ENCODE measurements at regions not wholly inside any gene's neighbourhood (a gene's known extent, or its start where the extent isn't known, plus 50 kb on each side); places are given as distances from the start of the nearest gene placed in this dataset.

DNA sequence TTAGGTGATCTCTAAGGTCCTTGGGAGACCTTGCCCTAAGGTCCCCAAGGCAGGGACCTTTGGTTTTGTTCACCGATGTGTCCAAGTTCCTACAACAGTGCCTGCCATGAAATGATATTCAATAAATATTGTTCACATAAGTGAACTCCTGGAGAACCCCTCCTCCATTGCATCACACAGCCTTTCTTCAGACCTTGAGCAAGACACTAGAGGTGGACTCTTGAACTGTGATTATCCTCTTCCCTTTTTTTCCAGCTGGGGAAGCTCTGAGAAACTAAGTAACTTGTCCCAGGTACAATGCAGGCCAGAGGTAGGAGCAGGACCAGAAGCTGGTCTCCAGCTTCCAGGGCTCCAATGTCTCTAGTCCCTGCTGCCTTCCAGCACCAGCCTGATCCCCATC, 76.6 kb upstream of the LMO1 start:
- DNase-seq = no peak

DNA sequence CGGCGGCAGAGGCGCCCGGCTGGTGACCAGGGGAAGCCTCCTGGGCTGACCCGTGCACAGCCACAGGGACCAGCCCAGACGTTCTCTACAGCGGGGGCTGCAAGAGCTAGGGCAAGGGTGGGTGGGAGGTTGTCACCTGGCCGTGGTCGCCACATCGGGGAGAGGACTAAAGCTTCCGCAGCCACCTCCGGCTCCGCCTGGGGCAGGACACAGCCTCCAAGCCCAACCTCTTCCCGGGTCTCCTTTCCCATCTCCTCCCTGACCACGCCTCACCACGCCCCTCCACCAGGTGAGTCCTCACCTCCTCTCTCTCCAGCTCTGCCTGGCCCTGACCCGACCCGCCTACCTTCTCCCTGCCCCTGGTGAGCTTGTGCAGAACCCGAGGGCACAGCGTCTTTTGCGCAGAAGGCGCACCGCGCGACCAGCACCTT, 75.9 kb upstream of the LMO1 start:
- no peak for DNase-seq

DNA sequence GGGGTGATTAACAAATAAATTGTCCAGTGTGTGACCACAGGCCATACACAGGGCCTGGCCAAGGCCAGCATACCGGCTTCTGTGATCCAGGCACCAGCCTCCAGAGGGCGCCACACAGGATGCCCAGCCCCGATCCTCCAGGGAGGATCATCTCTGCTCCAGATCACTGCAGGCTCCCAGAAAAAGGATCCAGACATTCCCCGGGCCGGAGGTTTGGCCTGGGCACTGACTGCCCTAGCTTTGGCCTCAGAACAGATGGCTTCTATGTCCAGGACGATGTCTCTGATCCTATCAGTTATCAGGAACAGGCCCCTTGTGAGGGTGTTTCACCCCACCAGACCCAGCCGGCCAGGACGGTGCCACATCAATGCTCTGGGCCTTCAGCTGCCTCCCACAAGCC, 74.5 kb upstream of the LMO1 start:
- DNase-seq = peak; percentile 41

DNA sequence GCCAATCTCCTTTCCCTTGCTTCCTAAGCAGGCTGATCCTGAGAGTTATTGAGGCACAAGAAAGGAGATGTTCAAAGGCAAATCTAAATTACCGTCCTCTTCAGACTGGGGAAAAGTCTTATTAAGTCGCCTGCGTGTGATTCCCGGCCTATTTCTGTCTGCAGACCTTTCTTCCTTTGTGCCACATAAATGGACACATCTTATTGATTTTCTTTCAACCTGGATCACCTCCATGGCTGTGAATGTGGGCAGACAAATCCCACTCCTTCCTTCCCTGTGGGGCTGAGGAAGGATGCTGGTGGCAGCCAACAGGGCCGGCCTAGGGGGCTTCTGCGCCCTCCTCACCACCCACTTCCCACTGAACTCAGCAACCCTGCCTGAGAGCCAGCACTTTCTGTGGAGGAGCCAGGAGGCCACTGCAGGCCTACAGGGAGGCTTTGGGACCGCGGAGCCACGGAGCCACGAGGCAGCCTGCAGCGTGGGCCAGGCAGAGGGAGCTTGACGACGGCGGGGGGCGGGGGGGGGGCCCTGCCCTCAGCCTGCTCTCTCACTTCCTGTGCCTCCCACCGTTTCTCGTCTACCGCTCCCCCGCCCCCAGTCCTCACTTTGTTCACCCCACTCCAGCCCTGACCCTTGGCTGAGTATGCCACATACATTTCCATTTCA, 73.6 kb upstream of the LMO1 start:
- no peak for DNase-seq

DNA sequence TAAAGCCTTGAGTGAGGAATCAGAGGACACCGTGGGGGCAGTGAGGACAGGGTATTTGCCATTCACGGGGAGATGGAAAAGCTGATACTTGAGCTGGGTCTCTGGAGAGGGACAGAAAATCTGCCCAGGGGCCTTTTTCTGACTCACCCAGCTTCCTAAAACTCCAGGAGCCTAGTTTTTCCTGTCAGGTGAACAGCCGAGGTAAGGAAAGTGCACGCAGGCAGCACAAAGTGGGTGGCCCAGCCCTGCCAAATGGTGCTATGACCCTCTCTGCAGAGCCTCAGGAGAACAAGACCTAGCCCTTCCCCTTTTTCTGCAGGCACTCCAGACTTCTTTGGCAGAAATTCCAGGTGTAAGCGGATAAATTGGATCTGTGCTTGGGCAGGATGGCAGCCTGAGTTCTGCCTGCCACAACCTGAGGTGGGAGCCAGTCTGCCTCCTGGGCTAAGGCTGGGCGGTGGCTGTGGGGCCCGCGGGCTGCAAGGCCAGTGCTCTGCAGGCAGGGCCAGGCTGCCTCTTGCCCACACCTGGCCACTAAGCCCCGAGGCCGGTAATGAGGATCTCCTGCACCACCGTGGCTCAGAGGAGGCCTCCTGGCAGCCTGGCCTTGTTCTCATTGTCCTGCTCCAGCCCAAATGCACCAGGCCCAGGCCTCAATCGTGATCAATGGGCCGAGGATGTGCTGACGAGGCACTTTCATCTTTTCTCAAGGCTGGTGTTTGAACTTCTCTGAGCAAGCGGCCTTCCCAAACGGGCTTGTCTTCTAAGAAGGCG, 72.9 kb upstream of the LMO1 start:
- DNase-seq = no peak

DNA sequence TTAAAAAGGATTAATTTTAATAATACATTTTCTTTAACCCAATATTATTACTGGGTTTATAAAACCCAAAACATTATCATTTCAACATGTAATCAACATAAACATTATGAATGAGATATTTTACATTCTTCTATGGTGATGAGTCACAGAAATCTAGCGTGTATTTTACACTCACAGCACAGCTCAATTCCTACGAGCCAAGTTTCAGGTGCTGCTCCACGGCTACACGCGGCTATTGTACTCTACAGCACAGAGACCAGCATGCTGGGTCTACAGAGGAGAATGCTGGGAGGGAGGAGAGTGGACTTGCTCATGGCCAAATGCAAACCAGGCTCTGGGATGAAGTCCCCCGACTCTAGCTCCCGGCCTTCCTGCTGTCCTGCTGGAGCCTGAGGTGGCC, 72.0 kb upstream of the LMO1 start:
- no peak for DNase-seq

DNA sequence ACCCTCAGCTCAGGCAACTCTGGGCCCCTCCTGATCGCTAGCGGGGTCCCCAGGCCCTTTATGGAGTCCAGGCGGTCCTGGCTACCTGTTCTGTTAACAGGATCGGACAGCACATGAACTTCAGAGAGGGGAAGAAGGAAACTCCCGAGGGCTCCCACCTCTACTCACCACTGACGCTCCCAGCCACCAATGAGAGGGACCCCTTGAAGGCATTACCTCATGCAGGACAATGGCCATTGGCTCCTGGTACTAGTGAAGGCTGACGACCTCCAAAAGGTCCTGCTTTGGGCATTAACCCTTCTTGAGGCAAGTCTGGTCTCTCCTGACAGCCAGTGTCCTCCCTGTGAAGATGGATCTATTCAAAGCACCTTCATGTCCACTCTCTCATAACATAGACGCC, 71.5 kb upstream of the LMO1 start:
- DNase-seq = no peak

DNA sequence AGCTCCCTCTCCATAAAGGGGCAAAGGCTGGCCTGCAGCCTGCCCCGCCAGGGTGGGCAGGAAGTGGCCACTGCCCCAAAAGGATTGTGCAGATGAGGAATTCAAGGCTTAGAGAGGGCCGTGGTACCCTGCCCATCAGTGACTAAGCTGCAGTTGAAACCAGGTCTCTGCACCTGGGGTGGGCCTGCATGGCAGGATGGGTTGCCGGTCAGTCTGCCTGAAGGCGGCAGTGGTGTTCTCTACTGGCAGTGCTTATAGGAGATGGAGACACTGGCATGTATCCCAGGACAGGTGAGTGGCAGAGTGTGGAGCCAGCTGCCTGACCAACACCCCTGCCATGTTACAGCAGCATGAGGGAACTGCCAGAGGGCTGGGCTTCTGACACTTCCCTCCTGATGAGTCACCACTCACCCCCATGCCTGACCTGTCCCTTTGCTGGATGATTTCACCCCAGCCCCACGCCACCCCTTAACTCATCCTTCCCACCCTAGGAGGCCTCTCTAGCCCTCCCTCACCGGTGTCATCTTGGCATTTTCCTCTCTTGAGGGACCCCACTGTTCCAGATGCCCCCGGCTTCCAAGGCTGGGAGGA, 70.2 kb upstream of the LMO1 start:
- DNase-seq = no peak

DNA sequence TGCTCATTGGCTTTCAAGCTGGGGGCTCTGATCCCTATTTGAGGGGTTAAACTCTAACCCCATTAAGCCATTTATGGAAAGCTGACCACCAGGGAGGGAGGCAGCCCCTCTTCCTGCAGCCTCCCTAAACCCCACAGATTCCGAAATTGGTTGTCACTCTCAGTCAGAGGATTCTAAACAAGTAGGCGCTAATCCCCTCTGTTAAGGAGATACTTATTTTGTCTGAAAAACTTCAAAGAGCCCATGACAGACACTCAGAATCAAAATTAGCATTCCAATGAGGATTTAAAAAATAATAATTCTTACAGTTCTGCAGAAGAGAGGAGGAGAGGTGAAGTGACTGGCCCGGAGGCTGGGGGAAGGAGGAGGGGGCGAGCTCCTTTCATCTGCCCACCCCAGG, 69.7 kb upstream of the LMO1 start:
- DNase-seq = no peak

DNA sequence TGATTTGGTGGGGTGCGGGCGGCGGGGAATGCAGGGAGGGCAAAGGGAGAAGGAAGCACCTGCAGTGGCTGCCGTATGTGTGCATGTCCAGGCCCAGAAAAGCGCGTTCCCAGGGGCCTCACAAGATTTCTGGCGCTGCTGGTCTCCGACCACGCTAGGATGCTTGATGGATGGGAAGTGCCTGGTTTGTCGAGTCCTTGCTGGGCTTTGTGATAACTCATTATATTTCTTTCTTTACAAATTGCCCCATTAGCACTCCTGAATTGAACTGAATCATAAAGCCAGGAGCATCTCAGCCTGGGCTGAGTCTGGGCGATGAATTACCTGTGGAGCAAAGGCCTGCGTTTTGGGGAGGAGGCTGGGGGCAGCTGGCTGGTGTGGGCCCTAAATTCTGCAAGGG, 69.2 kb upstream of the LMO1 start:
- no peak for DNase-seq

DNA sequence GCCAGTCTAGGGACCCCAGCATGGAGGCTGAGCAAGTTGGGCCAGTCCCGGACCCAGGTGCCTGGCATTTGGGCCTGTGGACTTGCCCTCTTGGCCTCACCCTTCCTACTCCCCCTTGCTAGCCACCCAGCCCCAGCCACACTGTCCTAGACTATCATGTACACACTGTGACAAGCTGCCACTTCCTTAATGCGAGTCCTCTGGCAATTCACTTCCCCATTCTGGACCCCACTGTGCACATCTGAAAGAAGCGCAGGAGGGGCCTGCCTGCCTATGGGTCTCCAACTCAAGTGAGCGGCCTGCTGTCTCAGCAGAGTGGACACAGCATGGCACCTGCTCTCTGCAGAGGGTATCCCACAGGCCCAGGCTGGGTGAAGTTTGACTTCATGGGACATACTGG, 68.5 kb upstream of the LMO1 start:
- DNase-seq = no peak

DNA sequence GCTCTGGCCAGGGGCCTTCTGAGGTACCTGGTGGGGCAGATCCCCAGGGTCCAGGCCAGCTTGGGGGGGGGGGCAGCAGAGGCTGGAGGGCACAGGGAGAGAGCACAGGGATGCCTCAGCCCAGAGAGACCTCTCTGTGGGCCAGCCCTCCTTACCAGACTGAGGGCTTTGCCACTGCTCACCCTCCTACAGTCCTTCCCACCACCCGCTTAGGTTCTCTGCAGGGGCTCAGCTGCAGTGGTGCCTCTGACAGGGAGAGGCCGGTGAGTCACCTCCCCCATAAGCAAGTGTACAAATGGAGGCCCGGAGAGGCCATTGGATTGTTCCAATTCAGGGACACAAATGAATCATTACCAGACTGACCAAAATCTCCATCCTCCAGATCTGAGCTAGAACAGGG, 68.1 kb upstream of the LMO1 start:
- DNase-seq = no peak

DNA sequence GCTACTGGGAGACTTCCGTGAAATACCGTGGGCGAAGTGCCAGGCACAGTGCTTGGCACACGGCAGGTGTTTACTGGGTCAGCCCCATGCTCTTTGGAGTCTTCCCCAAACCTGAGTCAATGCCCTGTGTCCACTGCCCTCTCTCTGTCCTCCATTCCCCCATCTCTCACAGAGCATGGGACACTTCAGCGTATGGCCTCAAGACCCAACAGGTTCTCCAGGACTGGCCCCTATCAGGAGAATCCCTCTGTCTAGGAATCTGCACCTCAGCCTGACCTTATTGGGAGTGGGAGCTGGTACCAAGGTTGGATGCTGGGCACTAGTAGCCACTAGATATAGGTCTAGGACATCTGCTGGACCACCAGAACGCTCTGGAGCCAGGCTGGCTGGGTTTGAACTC, 67.2 kb upstream of the LMO1 start:
- DNase-seq = no peak

DNA sequence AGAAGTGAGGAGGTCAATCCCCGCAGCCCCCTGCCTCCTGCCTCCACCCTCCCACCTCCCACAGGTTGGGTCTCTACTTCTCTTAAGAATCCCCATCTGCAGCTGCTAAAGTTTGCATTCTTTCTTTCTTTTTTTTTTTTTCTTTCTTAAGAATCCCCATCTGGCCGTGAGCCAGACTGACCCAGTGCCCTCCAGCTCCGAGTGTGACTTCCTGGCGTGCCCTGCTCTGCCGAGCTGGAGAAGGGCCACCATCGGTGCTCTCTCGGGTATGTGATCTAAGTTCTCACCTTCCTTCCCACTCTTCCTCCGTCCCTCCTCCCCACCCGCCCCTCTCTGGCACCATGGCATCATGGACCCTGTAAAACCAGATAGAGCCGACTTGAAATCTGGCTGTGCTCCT, 66.7 kb upstream of the LMO1 start:
- no peak for DNase-seq

DNA sequence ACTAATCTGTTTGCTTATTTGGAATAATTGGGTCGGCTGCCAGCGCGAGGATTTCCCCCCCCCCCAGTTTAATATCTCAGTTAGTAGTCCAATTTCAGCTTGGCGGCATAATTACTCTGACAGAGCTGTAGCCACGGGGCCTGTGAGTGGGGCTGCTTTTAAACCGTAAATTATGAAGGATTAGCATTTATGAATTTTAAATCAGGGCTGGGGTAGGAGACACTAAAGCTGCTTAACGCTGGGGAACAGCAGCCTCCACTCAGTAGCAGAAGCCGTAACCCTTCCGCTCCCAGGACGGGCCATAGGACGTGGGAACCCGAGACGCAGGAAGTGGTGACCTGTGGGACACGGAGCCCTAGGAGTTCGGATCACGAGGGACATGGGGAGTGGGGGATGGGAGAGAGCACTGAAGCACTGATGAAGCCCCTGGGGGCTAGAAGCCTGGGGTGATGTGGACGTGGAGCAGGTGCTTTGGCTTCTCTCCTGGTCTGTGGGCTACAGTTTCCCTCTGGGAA, 66.2 kb upstream of the LMO1 start:
- no peak for DNase-seq

DNA sequence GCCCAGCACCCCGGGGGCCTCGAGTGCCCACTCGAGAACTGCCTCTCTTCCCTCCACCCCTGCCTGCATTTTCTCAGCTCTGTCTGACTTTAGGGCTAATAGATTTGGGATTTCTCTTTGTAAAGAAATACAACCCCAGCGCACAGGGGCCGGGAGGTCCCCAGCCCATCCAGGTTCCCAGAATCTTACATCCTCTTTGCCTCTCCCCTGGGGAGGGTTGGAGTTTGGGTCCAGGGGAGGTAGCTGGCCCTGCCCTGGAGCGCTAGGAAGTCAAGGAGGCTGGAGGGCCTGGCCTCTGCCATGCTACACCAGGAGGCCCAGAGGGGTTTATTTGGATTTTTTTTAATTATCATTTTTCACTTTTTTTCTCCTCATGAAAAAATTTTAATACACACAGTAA, 65.7 kb upstream of the LMO1 start:
- no peak for DNase-seq

DNA sequence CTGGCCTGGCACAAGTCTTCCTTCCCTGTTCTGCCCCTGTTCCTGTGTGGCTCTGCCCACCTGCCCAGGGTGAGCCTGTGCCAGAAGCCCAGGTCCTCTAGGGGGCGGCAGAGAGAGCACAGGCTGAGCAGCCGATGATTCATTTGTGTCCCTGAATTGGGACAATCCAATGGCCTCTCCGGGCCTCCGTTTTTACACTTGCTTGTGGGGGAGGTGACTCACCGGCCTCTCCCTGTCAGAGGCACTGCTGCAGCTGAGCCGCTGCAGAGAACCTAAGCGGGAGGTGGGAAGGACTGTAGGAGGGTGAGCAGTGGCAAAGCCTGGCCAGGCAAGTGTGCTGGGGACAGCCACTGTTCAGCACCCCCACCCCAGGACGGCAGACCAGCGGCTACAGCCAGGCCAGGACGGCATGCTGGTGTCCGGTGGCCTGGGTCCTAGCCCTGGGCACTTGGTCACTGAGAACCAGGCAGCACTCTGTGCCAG, 65.2 kb upstream of the LMO1 start:
- peak; percentile 87 for DNase-seq

DNA sequence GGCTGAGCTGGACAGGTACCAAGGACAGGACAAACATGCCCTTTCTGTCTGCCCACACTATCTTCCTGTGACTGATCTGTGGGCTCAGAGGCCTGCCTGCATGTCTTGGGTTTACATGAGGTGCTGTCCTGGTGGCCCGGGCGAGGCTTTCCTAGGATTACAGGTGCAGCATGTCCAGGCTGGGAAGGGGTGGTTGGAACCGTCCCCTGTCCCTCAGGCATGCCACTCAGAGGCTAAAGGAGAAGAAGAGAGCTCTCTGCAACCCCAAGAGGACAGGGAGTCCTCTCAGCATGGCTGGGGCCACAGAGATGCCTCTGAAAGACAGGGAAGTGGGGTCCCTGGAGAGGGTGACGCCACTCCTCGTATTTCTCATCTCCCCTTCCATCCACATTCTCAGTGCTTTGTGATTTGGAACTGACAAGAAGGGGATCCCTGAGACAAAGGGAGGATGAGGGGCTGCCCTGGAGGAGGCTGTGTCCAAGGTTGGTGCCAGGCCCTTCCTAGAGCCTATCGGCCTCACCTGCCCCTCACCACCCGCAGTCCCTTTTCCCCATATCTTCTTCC, 64.6 kb upstream of the LMO1 start:
- no peak for DNase-seq

DNA sequence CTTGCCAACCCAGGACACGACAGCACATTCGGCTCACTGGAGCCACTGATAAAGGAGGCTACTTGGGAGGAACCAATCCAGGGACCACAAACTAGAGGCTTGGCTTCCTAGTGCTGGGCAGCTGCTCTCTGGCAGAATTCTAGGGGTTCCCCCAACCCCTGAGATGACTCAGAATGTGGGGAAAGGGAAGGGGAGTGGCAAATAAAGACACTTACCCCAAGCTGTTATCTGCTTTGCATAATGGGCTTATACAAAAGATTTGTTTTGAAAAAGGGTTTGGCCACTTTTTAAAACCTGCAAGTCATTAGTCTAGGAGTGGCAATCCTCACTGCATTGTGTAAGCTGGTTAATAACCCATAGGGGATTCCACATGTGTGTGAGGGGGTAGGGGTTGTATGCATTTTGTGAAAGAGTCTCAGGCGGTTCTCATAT, 64.1 kb upstream of the LMO1 start:
- DNase-seq = peak; percentile 16

DNA sequence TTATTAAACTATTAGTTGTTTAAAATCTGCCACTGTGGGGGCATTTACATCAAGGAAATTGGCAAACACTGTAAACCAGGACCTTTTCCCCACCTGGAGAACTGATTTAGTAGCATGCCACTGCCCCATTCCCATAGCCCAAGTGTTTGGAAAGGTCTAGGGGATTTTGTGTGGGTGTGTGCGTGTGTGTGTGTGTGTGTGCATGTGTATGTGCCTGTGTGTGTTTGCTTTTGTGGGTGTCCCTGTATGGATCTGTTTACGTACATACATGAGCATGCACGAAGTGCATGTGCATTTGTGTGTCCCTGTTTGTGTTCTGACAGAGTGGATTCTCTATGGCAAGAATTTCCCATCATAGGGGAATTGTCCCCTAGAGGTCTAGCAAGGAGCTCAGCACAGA, 62.7 kb upstream of the LMO1 start:
- DNase-seq = no peak

DNA sequence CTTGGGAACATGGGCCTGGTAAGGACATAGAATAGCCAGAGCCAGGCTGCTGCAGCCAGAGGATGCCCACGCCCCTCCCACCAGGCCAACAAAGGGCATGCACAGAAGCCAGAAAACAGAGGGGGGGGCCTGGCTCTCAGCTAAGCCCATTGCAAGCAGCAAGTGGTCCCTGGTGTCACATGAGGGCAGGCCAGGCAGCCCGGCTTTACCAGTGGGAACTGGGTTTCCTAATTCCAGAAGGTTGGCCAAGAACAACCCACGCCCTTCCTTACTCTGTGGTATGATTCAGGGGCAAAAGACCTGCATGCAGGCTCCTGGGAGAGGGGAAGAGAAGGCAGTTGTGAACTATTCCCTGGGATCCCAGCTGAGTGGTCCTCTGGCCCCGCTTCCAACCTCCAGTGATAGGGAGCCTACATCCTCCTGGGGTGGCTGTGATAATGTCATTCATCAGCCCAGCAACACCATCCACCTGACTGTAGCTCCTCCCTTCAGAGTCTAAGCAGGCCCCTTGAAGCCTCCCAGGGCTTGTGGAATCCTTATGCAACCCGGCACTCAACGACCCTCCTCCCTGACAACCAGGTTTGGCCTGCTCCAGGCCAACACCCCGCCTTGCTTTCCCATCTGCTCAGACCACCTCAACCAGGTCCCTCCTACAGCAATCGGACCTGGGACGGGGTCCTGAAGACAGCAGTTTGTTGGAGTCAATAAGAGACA, 62.1 kb upstream of the LMO1 start:
- DNase-seq = no peak

DNA sequence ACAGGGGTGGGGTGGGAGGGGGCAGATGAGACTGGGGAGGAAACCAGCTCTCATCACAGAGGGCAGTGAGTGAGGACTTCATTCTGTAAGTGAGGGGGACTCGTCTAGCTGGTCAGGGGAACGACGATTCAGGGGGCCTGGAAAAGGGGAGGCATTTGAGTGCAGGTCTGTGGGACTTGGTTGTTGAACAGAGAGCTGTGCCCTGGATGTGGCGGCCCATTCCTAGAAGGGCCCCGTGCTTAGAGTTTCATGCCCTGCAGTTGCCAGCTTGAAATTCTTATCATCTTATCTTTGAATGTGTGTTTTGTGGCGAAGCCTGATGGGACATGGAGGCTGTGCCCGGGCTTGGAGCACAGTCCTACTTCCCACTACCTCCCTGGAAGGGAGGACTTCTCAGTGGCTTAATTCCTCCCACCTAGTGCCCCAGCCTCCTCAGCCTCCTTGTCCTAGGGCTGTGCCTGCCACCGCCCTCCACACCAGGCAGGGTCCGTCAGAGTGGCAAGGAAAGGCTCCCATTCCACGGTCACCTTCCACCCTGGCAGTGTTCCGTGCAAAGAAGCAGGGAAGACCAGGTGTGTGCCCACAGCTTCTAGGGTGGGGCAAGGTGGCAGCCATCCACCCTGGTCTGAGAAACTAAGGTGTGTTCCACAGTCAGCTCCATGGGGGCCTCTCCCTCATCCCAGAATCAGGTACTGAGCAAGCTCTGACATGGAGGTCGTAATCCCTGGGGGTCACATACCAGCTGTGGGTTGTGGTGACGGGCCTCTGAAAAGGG, 59.7 kb upstream of the LMO1 start:
- no peak for DNase-seq

Measured in activated CD4-positive, alpha-beta T cell treated with anti-CD3 and anti-CD28 coated beads, Interleukin-2, Interleukin-6, amounts not matched to agents 100 ng/mL and 50 ng/mL, durations not matched to agents 16 hours and 8 hours (primary cell).